Activated CD4-positive, alpha-beta T cell treated with anti-CD3 and anti-CD28 coated beads, Interleukin-2, amount 50 U/mL, for 4 hours (primary cell): ENCODE measurements at regions not wholly inside any gene's neighbourhood (a gene's known extent, or its start where the extent isn't known, plus 50 kb on each side); places are given as distances from the start of the nearest gene placed in this dataset.

ENCODE experiments used
- DNase-seq, 2 experiments: peaks; one replicate each; pipeline ENCODE4 v3.0.0-alpha.2; 2020

DNA sequence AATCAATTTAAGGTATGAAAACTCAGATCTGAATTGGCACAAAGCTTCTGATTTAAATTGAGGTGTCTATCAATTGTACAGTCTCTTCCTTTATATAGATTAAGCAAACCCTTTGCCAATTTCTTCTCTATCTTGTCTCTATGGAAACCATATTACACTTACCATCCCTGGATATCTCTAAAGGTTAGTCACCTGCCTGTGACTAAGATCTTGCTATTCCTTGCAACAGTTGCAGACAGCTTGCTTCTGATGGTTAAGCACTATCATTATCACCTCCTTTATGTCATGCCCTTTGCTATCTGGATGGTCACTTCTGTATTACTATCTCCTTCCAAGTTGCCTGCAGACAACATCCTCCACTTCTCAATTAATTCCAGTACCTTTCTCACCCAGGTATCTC is 998.6 kb upstream of the B3GALT2 start:
- no peak for DNase-seq

DNA sequence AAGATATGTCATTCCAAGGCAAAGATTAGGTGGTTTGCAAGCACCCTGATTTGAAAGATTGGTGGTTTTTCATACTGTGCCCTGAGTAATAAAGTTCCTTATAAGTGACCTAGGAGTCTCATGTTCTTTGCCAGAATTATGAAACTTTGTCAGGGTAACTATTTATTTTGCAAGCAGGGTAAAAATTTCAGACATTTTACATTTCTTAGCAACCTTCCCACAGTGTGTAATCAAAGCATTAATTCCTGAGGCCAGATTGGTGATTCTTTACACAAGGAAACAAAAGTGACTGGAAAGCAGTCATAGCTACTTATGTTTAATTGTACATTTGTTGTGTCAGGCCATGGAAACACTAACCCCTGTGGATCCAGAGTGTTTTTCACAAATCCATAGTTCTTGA is 998.0 kb upstream of the B3GALT2 start:
- DNase-seq: no peak

GRCh38 chr1:194181845-194182244 is 995.4 kb upstream of the B3GALT2 start:
- DNase-seq: no peak

- DNase-seq: no peak
Measured at GRCh38 chr1:194176212-194176611, 989.8 kb upstream of the B3GALT2 start.

DNA sequence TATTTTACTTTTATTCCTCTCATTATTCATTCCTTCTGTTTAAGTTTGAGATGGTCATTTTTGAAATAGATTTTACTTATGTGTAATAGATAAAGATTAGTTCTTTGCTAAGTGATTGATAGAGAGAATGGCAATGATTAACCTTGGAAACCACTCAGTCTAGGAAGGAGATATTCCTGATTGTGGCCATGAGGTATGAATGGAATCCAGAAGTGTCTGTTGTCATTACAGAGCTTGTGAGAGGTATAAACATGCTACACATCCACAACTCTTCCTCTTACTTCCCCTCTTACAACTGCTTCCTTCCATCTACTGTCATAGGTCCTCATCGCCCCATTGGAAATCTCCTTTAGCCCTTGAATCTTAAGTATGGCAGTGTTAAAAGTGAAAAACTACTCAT is 988.8 kb upstream of the B3GALT2 start:
- DNase-seq: no peak

- no peak for DNase-seq
Measured at GRCh38 chr1:194174528-194174927, 988.1 kb upstream of the B3GALT2 start.

GRCh38 chr1:194171596-194171995 is 985.2 kb upstream of the B3GALT2 start:
- DNase-seq: no peak

DNA sequence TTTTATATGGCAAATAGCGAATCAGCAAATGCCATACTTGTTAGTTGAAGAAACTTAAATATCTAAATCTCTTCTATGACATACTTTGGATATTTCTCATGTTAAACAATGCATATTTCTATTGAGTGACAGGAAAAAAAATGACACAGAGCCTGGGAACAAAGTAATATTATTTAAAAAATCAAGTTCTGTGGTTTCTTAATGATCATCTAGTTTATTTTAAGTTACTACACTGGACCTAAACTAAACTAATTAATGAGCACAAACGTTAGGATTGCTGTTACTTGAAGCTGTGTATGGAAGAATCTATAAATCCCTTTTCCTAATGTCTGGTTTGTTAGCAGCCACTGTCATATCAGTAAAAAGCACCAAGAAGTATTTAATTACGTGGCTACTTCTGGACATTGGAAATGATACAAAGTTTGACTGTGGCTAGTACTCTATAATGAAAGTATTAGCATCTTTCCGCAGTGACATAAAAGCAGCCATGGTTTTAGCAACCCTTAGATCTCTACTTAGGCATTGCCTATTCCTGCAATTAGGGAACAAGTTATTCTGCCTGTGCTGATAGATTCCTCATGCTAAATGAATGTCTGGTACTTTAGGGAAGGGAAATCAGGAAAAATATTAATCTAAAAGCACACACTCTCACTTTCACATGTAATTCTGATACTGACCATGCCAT is 981.7 kb upstream of the B3GALT2 start:
- DNase-seq: no peak

- DNase-seq: no peak
Measured at GRCh38 chr1:194164755-194165154, 978.3 kb upstream of the B3GALT2 start.

DNA sequence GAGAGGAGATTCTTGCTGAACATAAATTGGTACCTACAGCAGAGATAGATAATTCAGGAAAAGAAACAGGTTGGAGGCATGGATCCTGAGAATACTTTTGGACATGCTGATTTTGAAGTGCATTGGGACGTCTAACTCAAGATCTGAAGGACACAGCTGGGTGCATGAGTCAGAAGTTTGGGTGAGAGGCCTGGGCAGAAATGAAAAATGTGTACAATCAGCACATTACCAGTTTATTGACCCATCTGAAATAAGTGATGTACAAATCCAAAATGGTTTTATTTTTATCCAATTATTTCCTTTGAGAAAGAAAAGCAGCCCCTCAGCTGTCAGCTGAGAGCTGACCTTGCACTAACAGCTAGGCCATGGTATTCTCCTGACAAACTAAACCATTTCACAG is 975.2 kb upstream of the B3GALT2 start:
- DNase-seq: no peak

DNA sequence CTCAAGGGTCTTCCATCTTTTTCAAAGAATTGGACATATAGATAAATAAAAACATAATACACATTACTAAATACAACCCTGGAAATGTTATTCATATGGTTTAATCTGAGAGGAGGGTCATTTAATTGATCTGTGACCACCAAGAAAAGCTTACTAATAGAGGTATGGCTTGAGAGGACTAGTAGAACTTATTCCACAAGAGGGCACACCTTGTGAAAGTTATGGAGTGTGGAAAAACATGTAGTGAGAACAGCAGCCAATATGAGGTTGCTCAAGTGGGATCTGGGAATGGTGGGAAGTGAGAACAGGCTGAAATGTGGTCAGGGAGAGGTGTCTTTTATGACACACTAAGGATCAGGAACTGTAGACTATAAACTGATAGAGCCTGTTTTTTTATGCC is 973.5 kb upstream of the B3GALT2 start:
- DNase-seq: no peak

DNA sequence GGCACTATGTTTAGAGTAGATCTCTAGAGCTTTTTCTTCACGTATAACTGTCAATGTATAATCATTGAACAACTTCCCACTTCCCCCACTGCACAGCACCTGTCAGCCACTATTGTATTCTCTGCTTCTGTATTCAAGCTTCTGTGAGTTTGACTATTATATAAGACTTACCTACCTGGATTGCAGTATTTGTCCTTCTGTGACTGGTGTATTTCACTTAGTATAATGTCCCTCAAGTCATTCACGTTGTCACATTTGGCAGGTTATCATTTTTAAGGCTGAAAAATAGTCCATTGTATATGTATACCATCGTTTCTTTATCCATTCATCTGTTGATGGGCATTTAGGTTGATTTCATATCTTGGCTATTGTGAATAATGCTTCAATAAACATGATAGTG is 969.5 kb upstream of the B3GALT2 start:
- DNase-seq: no peak

- DNase-seq: no peak
Measured at GRCh38 chr1:194151056-194151455, 964.6 kb upstream of the B3GALT2 start.

- DNase-seq: no peak
Measured at GRCh38 chr1:194150242-194150641, 963.8 kb upstream of the B3GALT2 start.

DNA sequence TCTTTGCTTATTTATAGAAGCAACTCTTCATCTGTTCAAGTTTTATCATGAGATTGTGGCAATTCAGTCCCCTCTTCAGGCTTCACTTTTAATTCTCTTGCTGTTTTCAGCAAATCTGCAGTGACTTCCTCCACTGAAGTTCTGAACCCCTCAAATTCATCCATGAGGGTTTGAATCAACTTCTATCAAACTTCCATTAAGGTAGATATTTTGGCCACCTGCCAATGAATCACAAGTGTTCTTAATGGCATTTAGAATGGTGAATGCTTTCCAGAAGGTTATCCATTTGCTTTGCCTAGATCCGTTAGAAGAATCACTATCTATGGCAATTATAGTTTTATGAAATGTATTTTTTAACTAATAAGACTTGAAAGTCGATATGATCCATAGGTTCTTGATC is 946.7 kb upstream of the B3GALT2 start:
- no peak for DNase-seq

DNA sequence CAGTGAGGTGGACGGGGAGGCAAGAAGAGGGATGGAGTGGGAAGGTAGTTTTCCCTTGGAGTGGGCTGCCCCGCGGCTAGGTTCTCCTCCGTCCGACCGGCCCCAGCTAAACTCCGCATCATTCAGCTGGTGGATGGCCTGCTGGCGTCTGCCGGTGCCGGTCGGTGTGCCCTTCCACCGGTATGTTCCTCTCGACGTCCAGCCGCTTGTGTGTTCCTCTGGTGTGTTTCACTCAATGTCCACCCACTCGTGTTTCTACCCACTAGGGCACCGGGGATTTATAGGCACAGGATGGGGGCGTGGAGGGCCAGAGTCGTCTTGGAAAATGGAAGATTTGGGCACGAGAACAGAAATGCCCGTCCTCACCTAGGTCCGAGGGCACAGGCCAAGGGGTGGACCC is 931.7 kb upstream of the B3GALT2 start:
- no peak for DNase-seq

DNA sequence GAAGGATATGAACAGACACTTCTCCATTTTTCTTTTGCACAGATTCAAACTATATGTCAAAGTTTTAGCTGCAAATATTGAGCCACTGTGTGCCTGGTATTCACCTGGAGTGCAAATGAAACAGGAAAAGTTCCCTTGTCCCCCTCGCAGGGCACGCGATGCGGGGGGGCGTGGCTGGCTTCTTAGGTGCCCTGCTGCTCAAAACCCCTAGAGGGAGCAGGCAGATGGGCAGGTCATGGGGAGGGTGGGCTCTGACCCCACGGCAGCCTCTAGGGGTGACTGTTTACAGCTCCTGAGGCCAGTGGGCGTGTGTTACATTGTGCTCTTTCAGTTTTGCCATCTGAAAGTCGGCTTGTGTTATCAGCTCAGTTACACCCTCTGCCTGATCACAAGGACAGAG is 931.2 kb upstream of the B3GALT2 start:
- DNase-seq: no peak

GRCh38 chr1:194114288-194114687 is 927.9 kb upstream of the B3GALT2 start:
- no peak for DNase-seq

- DNase-seq: no peak
Measured at GRCh38 chr1:194105381-194105780, 919.0 kb upstream of the B3GALT2 start.

- no peak for DNase-seq
Measured at GRCh38 chr1:194104247-194104844, 917.9 kb upstream of the B3GALT2 start.

DNA sequence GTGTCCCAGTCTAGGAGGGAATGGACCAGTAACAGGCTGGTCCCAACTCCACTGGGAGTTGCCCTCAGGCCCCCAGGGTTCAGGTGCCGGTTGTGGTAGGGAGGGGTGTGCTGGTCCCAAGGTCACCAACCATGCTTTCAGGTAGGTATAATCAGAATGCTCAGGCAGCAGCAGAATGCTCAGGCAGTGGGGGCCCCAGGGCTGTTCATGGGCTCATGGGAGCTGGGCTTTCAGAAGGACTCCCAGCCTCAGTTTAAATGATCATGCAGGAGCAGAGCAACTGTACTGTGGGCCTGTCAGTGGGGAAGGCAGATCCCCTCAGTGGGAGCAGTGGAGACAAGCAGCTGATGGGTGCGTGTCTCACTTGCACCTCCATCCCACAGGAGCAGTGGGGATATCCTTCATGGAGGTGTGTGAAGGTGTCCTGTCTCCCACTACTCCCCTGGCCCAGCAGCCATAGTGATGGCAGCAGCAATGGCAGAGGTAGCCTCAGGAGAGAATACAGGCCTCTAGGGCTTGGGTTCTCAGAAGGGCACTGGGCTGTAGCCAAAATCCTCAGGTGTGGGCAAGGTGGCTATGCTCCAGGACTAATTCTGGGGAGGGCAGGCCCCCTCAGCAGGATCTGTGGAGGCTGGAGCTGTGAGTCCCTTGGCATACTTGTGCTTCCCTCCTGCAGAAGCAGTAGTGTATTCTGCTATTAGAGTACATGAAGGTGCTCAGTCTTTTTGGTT is 917.3 kb upstream of the B3GALT2 start:
- no peak for DNase-seq

DNA sequence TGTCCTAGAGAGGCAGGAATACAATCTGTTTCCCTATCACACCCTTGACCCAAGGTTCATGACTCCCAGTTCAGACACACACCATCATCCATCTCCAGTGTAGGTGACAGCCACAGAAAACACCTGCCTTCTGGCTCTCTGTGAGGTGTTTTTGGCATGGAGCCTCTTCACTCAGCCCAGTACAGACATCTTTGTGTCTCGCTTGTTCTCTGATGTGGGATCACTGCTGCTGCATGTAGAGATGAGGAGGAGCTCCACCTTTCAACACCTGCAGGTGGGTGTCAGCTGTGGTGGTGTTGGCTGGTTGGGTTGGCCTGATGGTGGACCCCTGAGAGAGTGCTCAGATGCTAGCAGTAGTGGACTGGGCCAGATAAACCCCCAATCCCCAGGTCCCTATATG is 916.7 kb upstream of the B3GALT2 start:
- no peak for DNase-seq

DNA sequence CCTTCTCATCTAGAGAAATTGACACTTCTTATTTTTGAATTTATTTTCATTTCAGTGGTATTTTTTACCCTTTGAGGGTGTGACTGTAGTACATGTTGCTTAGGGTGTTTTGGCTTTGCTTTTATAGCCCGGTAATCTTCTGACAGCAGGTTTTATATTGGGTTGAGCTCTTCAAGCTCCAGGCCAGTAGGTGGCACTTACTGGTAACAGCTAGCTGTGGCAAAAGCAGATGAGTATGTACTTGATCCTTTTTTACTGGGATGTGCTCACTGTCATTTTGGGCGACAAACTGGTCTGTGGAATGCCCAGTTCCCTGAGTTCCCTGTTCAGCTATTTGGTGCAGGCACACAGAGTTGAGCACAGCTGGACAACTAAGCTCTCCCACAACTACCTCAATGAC is 916.2 kb upstream of the B3GALT2 start:
- no peak for DNase-seq

DNA sequence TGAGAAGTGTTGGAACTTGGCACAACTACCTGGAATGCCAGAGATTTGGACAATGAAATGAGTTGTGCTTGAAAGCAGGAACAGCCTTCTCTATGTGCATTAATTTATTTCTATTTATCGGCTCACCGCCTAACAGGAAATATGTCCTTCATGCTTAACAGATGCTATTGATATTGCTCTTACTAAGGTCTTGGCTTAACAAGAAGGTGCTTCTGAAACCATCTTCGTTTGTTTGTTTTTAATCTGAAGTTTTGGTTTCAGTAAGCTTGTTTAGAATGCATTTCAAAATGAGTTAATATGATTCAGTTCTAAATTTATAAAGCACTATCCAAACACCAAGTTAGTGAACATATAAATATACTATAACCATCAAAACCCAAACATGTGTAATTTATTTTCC is 898.3 kb upstream of the B3GALT2 start:
- DNase-seq: no peak

GRCh38 chr1:194081444-194081843 is 895.0 kb upstream of the B3GALT2 start:
- no peak for DNase-seq
